ENCODE measurements at regions not wholly inside any gene's neighbourhood (a gene's known extent, or its start where the extent isn't known, plus 50 kb on each side); places are given as distances from the start of the nearest gene placed in this dataset.

GRCh38 chr9:93822229-93822628, 132.9 kb downstream of the BARX1 start:
- Mint-ChIP-seq H3K4me3 (ENCODE audit: unreplicated experiment) (no peak overlapping the region), H3K27me3 (ENCODE audit: insufficient read depth, unreplicated experiment) (peaks cover 18% of the 10 kb centered on the region), H3K4me1 (ENCODE audit: insufficient read depth, unreplicated experiment) (no peaks in the 10 kb centered on the region), H3K9me3 (ENCODE audit: unreplicated experiment) (no peaks in the 10 kb centered on the region), H3K36me3 (ENCODE audit: insufficient read depth, unreplicated experiment) (no peaks in the 10 kb centered on the region), H3K27ac (ENCODE audit: low read depth, unreplicated experiment) (no peak overlapping the region)
- no peak for DNase-seq (ENCODE audit: unreplicated experiment)
- BruUV-seq (replicated peaks): no TSS peak
- intact Hi-C loops (cut with micrococcal nuclease): no loop called here
- ChIA-PET POLR2A (interaction anchor here (0.9 kb wide), 1 partner anchor 20 kb away, joined by 3 read pairs; no protein-coding TSS in a partner anchor), CTCF (interaction anchor here (0.9 to 1.3 kb wide), 2 partner anchors 11 to 16 kb away, joined by 3 to 6 read pairs; no protein-coding TSS in a partner anchor)
- TF ChIP-seq CTCF (IDR thresholded peaks at IDR 0.05; ENCODE audit: unreplicated experiment): no peak

DNA sequence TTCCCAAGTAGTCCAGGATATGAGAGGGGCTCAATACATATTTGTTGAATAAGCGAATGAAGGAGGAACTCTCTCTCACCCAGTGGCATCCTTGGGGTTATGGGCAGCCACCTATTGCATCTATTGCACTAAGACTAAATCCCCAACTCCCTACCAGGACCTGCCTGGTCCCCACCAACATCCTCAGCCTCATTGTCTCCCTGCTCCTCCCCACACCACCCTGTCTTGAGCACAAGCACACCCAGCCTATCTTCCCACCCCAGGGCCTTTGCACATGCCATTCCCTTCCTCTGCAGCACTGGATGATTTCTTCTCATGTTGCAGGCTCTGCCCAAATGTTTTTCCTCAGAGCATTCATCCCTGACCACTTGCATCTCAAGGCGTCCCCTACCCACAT, 133.8 kb downstream of the BARX1 start:
- intact Hi-C loops (cut with micrococcal nuclease): no loop called here
- no peaks in the 10 kb centered on the region for H3K9me3 Mint-ChIP-seq (ENCODE audit: unreplicated experiment)
- ChIA-PET POLR2A (no interaction called here), CTCF (interaction anchor here (0.9 kb wide), 1 partner anchor 27 kb away, joined by 3 read pairs; no protein-coding TSS in a partner anchor)
- H3K4me3 Mint-ChIP-seq (ENCODE audit: unreplicated experiment): no peak overlapping the region
- H3K4me1 Mint-ChIP-seq (ENCODE audit: insufficient read depth, unreplicated experiment): no peaks in the 10 kb centered on the region
- no peak for DNase-seq (ENCODE audit: unreplicated experiment)
- H3K27me3 Mint-ChIP-seq (ENCODE audit: insufficient read depth, unreplicated experiment): peaks cover 27% of the 10 kb centered on the region
- no peaks in the 10 kb centered on the region for H3K36me3 Mint-ChIP-seq (ENCODE audit: insufficient read depth, unreplicated experiment)
- no TSS peak for BruUV-seq (replicated peaks)
- TF ChIP-seq CTCF (IDR thresholded peaks at IDR 0.05; ENCODE audit: unreplicated experiment): no peak
- H3K27ac Mint-ChIP-seq (ENCODE audit: low read depth, unreplicated experiment): no peak overlapping the region

DNA sequence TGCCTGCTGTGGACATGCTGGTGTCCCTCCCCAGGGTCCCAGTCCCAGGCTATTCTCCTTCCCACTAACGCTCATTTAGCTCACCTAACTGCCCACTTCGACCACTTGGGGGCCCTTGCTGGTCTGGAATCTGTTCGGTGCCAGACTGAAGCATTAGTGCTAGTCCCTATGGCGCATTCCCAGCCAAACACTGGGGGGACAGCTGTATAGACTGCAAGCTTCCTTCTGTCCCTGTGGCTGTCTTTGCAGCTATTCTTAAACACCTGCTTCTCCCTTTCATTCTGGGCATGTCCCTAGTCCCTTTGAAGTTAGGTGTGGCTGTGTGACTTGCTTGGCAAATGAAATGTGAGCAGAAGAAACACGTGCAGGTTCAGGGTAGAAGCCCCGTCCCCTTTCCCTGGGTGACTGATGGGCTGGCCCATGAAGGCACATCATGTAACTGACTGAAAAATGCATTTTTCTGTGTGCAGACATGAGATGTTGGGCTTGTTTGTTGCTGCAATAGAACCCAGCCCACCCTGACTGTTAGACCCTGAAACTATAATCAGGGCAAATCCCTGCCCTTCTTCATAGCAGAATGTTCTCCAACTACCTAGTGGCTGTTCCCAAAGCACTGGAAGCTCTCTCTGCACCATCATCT, 134.4 kb downstream of the BARX1 start:
- BruUV-seq (replicated peaks): no TSS peak
- H3K27me3 Mint-ChIP-seq (ENCODE audit: insufficient read depth, unreplicated experiment): peaks cover 32% of the 10 kb centered on the region
- H3K9me3 Mint-ChIP-seq (ENCODE audit: unreplicated experiment): no peaks in the 10 kb centered on the region
- ChIA-PET CTCF (interaction anchor here (0.6 to 0.9 kb wide), 2 partner anchors 27 to 96 kb away, joined by 3 read pairs; no protein-coding TSS in a partner anchor), POLR2A (no interaction called here)
- intact Hi-C loops (cut with micrococcal nuclease): no loop called here
- no peak overlapping the region for H3K4me3 Mint-ChIP-seq (ENCODE audit: unreplicated experiment)
- H3K36me3 Mint-ChIP-seq (ENCODE audit: insufficient read depth, unreplicated experiment): no peaks in the 10 kb centered on the region
- TF ChIP-seq CTCF (IDR thresholded peaks at IDR 0.05; ENCODE audit: unreplicated experiment): no peak
- H3K4me1 Mint-ChIP-seq (ENCODE audit: insufficient read depth, unreplicated experiment): no peaks in the 10 kb centered on the region
- no peak for DNase-seq (ENCODE audit: unreplicated experiment)
- H3K27ac Mint-ChIP-seq (ENCODE audit: low read depth, unreplicated experiment): no peak overlapping the region

- no peak overlapping the region for H3K27ac Mint-ChIP-seq (ENCODE audit: low read depth, unreplicated experiment)
- CTCF ChIA-PET: no interaction called here
- TF ChIP-seq CTCF (IDR thresholded peaks at IDR 0.05; ENCODE audit: unreplicated experiment): no peak
- no peaks in the 10 kb centered on the region for H3K36me3 Mint-ChIP-seq (ENCODE audit: insufficient read depth, unreplicated experiment)
- H3K9me3 Mint-ChIP-seq (ENCODE audit: unreplicated experiment): no peaks in the 10 kb centered on the region
- DNase-seq (ENCODE audit: unreplicated experiment): no peak
- POLR2A ChIA-PET: no interaction called here
- BruUV-seq (replicated peaks): no TSS peak
- H3K27me3 Mint-ChIP-seq (ENCODE audit: insufficient read depth, unreplicated experiment): peaks cover 39% of the 10 kb centered on the region
- no peak overlapping the region for H3K4me3 Mint-ChIP-seq (ENCODE audit: unreplicated experiment)
- intact Hi-C loops (cut with micrococcal nuclease): no loop called here
- H3K4me1 Mint-ChIP-seq (ENCODE audit: insufficient read depth, unreplicated experiment): no peaks in the 10 kb centered on the region
These were observed 135.2 kb downstream of the BARX1 start for GRCh38 chr9:93819905-93820304.

All from MCF 10A (cell line).